Peyer's patch (tissue), 4 donors: ENCODE measurements at regions not wholly inside any gene's neighbourhood (a gene's known extent, or its start where the extent isn't known, plus 50 kb on each side); places are given as distances from the start of the nearest gene placed in this dataset.
A peak's percentile ranks its signal among the peaks of the same experiment; 100 is the strongest.

ENCODE experiments used
- DNase-seq, 3 donors: peaks; one replicate each; pipeline ENCODE4 v3.0.0-alpha.2; 2017 to 2019
- H3K27ac ChIP-seq, 4 donors: fragments of 200-600 bp; sonication (generic); one replicate each; pipeline ENCODE4 v1.5.1; 2016 to 2019
- H3K27me3 ChIP-seq, 2 donors: fragments of 200-600 bp; sonication (generic); one replicate each; pipeline ENCODE4 v1.5.1; 2019
- H3K36me3 ChIP-seq, 3 donors: fragments of 200-600 bp; sonication (generic); one replicate each; pipeline ENCODE4 v1.5.1; 2016 to 2019
- H3K4me1 ChIP-seq, 4 donors: fragments of 200-600 bp; sonication (generic); one replicate each; pipeline ENCODE4 v1.5.1; 2016 to 2019
- H3K4me3 ChIP-seq, 4 donors: fragments of 200-600 bp; sonication (generic); 1 replicate in 3 of 4; 2 replicates in 1 of 4; pipeline ENCODE4 v1.5.1; 2016 to 2019; ENCODE audit warnings: mild to moderate bottlenecking in 1 of 4
- H3K9me3 ChIP-seq, 4 donors: fragments of 200-600 bp; sonication (generic); one replicate each; pipeline ENCODE4 v1.5.1; 2016 to 2019; ENCODE audit warnings: mild to moderate bottlenecking in 1 of 4
- POLR2A ChIP-seq, 2 donors: fragments of 450-650 bp; IDR thresholded peaks; one replicate each; pipeline ENCODE4 v1.5.1; 2017; ENCODE audit warnings: antibody characterized with exemption in 2 of 2, mild to moderate bottlenecking in 2 of 2, moderate library complexity in 2 of 2
- TF ChIP-seq, protein P1 (sequence below), 6 experiments: fragments of 450-650 bp in 4 of 6; fragments of 200-600 bp in 2 of 6; sonication (generic) in 1 of 6; IDR thresholded peaks; one replicate each; pipeline ENCODE4 v1.5.1; 2017 to 2019; ENCODE audit warnings: antibody characterized with exemption in 6 of 6, mild to moderate bottlenecking in 3 of 6, moderate library complexity in 1 of 6

DNA sequence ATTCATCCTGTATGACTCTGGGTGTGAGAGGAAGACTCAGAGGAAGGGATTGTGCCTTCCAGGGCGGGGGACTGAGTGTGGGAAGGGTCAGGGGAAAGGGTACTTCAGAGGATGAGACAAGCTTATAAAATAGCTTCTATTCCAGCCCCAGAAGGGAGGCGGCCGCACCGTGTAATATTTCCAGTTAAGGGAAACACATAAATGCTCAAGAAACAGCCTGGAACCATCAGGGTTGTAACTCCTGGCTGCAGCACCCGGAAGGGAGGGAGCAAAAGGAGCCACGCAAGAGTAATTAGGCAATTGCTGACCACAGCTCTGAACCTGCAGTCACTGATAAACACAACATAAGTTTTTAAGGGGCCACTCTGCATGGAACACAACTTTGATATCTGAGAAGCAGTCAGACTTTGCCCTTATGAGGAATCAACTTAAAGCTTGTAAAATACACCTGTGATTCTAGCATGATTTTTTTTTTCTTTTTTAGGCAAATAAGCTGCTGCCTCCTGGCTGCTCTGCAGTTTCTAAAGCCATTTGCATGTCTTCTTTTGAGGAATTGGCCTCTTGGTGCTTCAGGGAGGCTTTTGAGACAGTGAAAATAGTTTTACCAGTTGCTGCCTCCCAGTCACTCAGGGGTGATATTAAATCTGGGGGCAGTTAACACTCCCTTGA lies 382.7 kb downstream of the ENC1 start:
- Histone ChIP-seq H3K27ac (peak overlapping the region; percentile 44 to 75 (median 64)), H3K36me3 (no peaks in the 10 kb centered on the region), H3K9me3 (no peaks in the 10 kb centered on the region), H3K4me3 (no peak overlapping the region), H3K27me3 (no peaks in the 10 kb centered on the region), H3K4me1 (peaks cover 0 to 18% (median 3%) of the 10 kb centered on the region in 4 donors)
- TF ChIP-seq, protein P1, sequence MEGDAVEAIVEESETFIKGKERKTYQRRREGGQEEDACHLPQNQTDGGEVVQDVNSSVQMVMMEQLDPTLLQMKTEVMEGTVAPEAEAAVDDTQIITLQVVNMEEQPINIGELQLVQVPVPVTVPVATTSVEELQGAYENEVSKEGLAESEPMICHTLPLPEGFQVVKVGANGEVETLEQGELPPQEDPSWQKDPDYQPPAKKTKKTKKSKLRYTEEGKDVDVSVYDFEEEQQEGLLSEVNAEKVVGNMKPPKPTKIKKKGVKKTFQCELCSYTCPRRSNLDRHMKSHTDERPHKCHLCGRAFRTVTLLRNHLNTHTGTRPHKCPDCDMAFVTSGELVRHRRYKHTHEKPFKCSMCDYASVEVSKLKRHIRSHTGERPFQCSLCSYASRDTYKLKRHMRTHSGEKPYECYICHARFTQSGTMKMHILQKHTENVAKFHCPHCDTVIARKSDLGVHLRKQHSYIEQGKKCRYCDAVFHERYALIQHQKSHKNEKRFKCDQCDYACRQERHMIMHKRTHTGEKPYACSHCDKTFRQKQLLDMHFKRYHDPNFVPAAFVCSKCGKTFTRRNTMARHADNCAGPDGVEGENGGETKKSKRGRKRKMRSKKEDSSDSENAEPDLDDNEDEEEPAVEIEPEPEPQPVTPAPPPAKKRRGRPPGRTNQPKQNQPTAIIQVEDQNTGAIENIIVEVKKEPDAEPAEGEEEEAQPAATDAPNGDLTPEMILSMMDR (IDR thresholded peaks at IDR 0.05): peak in 2 of 6 experiments; percentile 2 to 10
- no peak for TF ChIP-seq POLR2A (IDR thresholded peaks at IDR 0.05)
- peak in 2 of 3 donors; percentile 66 to 80 for DNase-seq

DNA sequence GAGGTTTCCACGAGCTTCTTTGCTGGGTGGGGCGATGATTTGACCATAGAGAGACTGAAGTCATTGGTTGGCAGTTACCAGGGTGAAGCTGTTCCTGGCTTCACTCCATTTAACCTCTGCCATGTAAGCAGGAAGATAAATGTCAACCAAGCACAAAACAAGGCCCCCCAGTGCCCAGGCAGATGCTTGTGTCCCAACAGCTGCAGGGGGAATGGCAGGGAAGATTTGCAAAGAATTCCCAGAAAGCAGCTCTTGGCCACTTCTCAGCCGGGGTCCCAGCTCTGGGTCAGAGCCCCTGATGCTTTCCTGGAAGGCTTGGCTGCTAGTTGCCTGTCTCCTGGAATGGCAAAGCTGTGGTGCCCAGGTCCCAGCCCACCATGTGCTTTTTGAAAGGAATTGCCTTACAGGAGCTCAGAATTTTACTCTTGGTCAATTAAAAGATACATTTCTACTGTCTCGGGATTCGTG lies 383.4 kb downstream of the ENC1 start:
- H3K27me3 ChIP-seq: no peaks in the 10 kb centered on the region
- H3K4me3 ChIP-seq: no peak overlapping the region
- no peak for TF ChIP-seq POLR2A (IDR thresholded peaks at IDR 0.05)
- TF ChIP-seq, protein P1 (IDR thresholded peaks at IDR 0.05): no peak
- DNase-seq: no peak
- peaks cover 0 to 18% (median 3%) of the 10 kb centered on the region in 4 donors for H3K4me1 ChIP-seq
- peak overlapping the region; percentile 44 to 75 (median 64) for H3K27ac ChIP-seq
- H3K9me3 ChIP-seq: no peaks in the 10 kb centered on the region
- no peaks in the 10 kb centered on the region for H3K36me3 ChIP-seq

DNA sequence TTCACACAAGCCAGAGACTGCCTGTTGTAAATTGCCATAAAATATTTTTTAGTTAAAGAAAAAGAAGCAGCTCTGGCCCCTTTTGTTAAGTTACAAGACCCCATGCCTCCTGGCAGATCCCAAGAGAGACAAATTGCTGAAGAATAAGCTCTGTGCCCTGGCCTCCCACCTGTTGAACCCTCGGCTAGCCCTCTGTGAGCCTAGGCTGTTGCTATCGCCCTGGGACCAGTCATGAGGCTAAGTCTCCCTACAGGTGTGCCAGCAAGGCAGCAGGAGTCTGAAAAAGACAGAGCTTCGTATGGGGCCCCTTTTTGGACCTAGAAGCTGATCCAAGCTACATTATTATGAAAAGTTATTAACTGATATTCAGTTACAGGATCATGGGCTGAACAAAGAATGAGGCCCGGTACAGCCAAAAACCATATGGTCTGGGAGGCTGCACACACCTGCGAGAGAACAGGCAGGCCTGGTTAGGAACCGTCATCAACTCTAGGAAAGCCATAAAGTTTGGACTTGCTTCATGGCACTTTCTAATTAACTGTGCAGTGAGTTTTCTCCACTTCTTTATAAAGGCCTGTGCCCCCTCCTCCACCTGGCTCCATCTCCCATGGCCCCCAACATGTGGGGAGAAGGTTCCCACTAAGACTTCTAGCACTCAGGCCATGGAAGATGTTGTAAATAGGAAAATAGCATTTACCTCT lies 384.7 kb downstream of the ENC1 start:
- Histone ChIP-seq H3K27ac (peak overlapping the region in 1 of 4 donors; percentile 67), H3K4me3 (no peak overlapping the region)
- DNase-seq: no peak

DNA sequence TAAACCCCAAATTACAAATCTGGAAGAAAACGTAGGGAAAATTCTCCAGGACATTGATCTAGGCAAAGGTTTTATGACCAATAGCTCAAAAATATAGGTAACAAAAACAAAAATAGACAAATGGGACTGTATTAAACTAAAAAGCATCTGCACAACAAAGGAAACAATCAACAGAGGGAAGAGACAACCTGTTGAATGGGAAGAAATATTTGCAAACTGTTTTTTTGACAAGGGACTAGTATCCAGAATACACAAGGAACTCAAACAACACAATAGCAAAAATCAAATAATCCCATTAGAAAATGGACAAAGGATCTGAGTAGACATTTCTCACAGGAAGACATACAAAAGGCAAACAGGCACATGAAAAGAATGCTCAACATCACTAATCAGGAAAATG lies 386.3 kb downstream of the ENC1 start:
- no peak overlapping the region for H3K4me3 ChIP-seq
- no peaks in the 10 kb centered on the region for H3K27me3 ChIP-seq
- no peaks in the 10 kb centered on the region for H3K9me3 ChIP-seq
- H3K36me3 ChIP-seq: no peaks in the 10 kb centered on the region
- DNase-seq: no peak
- H3K4me1 ChIP-seq: peaks cover 0 to 18% (median 3%) of the 10 kb centered on the region in 4 donors
- H3K27ac ChIP-seq: no peak overlapping the region
- no peak for TF ChIP-seq POLR2A (IDR thresholded peaks at IDR 0.05)
- TF ChIP-seq, protein P1 (IDR thresholded peaks at IDR 0.05): no peak

More for the DNA sequence above, 384.7 kb downstream of the ENC1 start:
- peaks cover 0 to 18% (median 3%) of the 10 kb centered on the region in 4 donors for H3K4me1 ChIP-seq
- H3K9me3 ChIP-seq: no peaks in the 10 kb centered on the region
- TF ChIP-seq, protein P1 (IDR thresholded peaks at IDR 0.05): no peak
- TF ChIP-seq POLR2A (IDR thresholded peaks at IDR 0.05): no peak
- no peaks in the 10 kb centered on the region for H3K36me3 ChIP-seq
- no peaks in the 10 kb centered on the region for H3K27me3 ChIP-seq

DNA sequence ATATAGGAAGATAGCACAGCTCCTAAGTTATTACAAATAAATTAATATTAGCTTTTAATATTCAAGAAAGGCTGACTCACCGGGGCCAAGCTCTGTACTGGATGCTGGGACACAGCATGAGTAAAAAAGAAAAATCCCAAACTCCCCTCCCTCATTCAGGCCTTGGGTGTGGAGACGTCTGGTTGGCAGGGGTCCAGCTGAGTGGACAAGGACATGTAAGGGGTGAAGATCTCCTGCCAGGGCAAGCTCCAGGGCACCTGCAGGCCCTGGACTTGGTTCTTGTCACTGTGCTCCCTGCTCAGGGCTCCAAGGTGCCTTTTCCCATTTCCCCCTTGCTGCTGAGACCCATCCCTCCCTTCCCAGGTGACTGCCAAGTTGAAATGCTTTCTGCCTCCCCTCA lies 388.5 kb downstream of the ENC1 start:
- Histone ChIP-seq H3K4me1 (peaks cover 0 to 5% (median 0%) of the 10 kb centered on the region in 4 donors), H3K27me3 (no peaks in the 10 kb centered on the region)
- TF ChIP-seq POLR2A (IDR thresholded peaks at IDR 0.05): no peak
- TF ChIP-seq, protein P1 (IDR thresholded peaks at IDR 0.05): no peak

More for the DNA sequence above, 388.5 kb downstream of the ENC1 start:
- Histone ChIP-seq H3K9me3 (no peaks in the 10 kb centered on the region), H3K36me3 (no peaks in the 10 kb centered on the region), H3K4me3 (no peak overlapping the region), H3K27ac (peak overlapping the region in 3 of 4 donors; percentile 19 to 62 (median 44))
- no peak for DNase-seq
